ENCODE measurements at regions not wholly inside any gene's neighbourhood (a gene's known extent, or its start where the extent isn't known, plus 50 kb on each side); places are given as distances from the start of the nearest gene placed in this dataset.

DNA sequence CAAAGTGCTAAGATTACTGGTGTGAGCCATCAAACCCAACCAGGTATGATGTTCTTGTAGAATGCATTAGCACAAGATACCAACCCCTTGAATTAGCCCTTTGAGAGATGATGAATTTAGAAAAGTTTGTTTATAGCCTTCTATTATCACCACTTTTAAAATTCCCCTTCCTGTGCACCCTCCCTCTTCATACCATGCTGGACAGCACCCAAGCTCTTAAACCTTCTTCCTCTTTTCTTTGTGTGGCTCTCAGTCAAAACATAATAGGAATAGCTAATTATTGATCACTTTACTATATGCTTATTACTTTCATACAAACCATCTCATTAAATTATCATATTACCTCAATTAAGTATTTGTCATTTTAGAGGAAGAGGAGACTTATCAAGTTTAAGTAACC is 87.6 kb upstream of the TMED7 start:
- TF ChIP-seq, protein P1, sequence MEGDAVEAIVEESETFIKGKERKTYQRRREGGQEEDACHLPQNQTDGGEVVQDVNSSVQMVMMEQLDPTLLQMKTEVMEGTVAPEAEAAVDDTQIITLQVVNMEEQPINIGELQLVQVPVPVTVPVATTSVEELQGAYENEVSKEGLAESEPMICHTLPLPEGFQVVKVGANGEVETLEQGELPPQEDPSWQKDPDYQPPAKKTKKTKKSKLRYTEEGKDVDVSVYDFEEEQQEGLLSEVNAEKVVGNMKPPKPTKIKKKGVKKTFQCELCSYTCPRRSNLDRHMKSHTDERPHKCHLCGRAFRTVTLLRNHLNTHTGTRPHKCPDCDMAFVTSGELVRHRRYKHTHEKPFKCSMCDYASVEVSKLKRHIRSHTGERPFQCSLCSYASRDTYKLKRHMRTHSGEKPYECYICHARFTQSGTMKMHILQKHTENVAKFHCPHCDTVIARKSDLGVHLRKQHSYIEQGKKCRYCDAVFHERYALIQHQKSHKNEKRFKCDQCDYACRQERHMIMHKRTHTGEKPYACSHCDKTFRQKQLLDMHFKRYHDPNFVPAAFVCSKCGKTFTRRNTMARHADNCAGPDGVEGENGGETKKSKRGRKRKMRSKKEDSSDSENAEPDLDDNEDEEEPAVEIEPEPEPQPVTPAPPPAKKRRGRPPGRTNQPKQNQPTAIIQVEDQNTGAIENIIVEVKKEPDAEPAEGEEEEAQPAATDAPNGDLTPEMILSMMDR (conservative IDR thresholded peaks at IDR 0.05; ENCODE audit: low read depth, low read length), result no peak
- no peak for TF ChIP-seq EZH2 (IDR thresholded peaks at IDR 0.05; ENCODE audit: borderline replicate concordance, low read depth, low read length, poor library complexity, severe bottlenecking)

Data from A673 (cell line).